HCT116 (cell line): ENCODE measurements at regions not wholly inside any gene's neighbourhood (a gene's known extent, or its start where the extent isn't known, plus 50 kb on each side); places are given as distances from the start of the nearest gene placed in this dataset.

Source experiments
- POLR2A ChIP-seq: IDR thresholded peaks from 2 replicates; pipeline ENCODE4 v1.7.0; 2011; ENCODE audit warnings: borderline replicate concordance; ENCODE audit not compliant: insufficient read depth, insufficient read length; ENCODE audit errors: extremely low read depth
- TCF7L2 ChIP-seq: IDR thresholded peaks from 2 replicates; pipeline ENCODE4 v1.7.0; 2011; ENCODE audit warnings: borderline replicate concordance, inconsistent platforms; ENCODE audit not compliant: insufficient read depth, insufficient read length; ENCODE audit errors: extremely low read depth
- TF ChIP-seq, protein P1 (sequence below), 3 experiments: fragments of 200-600 bp in 1 of 3; sonication (generic) in 1 of 3; IDR thresholded peaks in 2 of 3; conservative IDR thresholded peaks in 1 of 3; 2 replicates each; pipeline ENCODE4 v1.5.1; 2012 to 2017; ENCODE audit warnings: low read depth in 2 of 3, low read length in 2 of 3, antibody characterized with exemption in 1 of 3, borderline replicate concordance in 1 of 3, control low read depth in 1 of 3, mild to moderate bottlenecking in 1 of 3, mixed read lengths in 1 of 3, mixed run types in 1 of 3, moderate library complexity in 1 of 3; ENCODE audit not compliant: insufficient read depth in 1 of 3

DNA sequence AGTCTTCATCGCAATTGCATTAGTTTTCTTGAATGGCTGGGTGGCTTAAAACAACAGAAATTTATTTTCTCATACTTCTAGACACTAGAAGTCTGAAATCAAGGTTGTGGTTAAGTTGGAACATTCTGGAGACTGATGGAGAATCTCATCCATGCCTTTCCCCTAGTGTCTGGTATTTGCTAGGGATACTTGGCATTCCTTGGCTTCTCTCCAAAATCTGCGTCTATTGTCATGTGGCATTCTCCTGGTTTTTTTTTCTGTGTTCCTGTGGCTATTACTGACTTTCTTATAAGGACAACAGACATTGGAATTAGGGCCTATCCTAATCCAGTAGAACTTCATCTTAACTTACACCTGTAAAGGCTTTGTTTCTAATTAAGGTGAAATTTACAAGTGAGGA lies 272.8 kb upstream of the EPHA5 start:
- TF ChIP-seq POLR2A: no peak
- TF ChIP-seq, protein P1, sequence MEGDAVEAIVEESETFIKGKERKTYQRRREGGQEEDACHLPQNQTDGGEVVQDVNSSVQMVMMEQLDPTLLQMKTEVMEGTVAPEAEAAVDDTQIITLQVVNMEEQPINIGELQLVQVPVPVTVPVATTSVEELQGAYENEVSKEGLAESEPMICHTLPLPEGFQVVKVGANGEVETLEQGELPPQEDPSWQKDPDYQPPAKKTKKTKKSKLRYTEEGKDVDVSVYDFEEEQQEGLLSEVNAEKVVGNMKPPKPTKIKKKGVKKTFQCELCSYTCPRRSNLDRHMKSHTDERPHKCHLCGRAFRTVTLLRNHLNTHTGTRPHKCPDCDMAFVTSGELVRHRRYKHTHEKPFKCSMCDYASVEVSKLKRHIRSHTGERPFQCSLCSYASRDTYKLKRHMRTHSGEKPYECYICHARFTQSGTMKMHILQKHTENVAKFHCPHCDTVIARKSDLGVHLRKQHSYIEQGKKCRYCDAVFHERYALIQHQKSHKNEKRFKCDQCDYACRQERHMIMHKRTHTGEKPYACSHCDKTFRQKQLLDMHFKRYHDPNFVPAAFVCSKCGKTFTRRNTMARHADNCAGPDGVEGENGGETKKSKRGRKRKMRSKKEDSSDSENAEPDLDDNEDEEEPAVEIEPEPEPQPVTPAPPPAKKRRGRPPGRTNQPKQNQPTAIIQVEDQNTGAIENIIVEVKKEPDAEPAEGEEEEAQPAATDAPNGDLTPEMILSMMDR (IDR thresholded peaks at IDR 0.05 in 2 of 3, conservative IDR thresholded peaks at IDR 0.05 in 1 of 3; ENCODE audit: borderline replicate concordance in 1 of 3, insufficient read depth in 1 of 3, low read depth in 2 of 3, low read length in 2 of 3): no peak
- TF ChIP-seq TCF7L2: no peak
